Smooth muscle cell (in vitro differentiated cells): ENCODE measurements at regions not wholly inside any gene's neighbourhood (a gene's known extent, or its start where the extent isn't known, plus 50 kb on each side); places are given as distances from the start of the nearest gene placed in this dataset.

ENCODE experiments used
- DNase-seq: peaks from one replicate; lab custom pipeline; 2025; ENCODE audit not compliant: unreplicated experiment; lab: John Stamatoyannopoulos, UW
- H2AFZ ChIP-seq: fragments of 200-600 bp; sonication (generic); 2 replicates; pipeline ENCODE4 v1.6.0; 2016; ENCODE audit warnings: antibody characterized with exemption, low read depth, mild to moderate bottlenecking
- H3F3A ChIP-seq: fragments of 200-600 bp; sonication (generic); 2 replicates; pipeline ENCODE4 v1.6.0; 2017; ENCODE audit warnings: antibody characterized with exemption, low read depth
- H3K27ac ChIP-seq: fragments of 200-600 bp; sonication (generic); 2 replicates; pipeline ENCODE4 v1.5.1; 2016; ENCODE audit warnings: low read depth, mild to moderate bottlenecking
- H3K27me3 ChIP-seq: fragments of 200-600 bp; sonication (generic); 2 replicates; pipeline ENCODE4 v1.6.1; 2016; ENCODE audit warnings: low read depth, mild to moderate bottlenecking
- H3K36me3 ChIP-seq: fragments of 200-600 bp; sonication (generic); 2 replicates; pipeline ENCODE4 v1.5.1; 2016; ENCODE audit warnings: low read depth
- H3K4me1 ChIP-seq: fragments of 200-600 bp; sonication (generic); 2 replicates; pipeline ENCODE4 v1.5.1; 2016; ENCODE audit warnings: low read depth
- H3K4me2 ChIP-seq: fragments of 200-600 bp; sonication (generic); 2 replicates; pipeline ENCODE4 v1.6.0; 2016; ENCODE audit warnings: mild to moderate bottlenecking
- H3K4me3 ChIP-seq: fragments of 200-600 bp; sonication (generic); 2 replicates; pipeline ENCODE4 v1.5.1; 2016; ENCODE audit warnings: mild to moderate bottlenecking
- H3K79me2 ChIP-seq: fragments of 200-600 bp; sonication (generic); 2 replicates; pipeline ENCODE4 v1.6.0; 2016; ENCODE audit warnings: low read depth, mild to moderate bottlenecking
- H3K9ac ChIP-seq: fragments of 200-600 bp; sonication (generic); 2 replicates; pipeline ENCODE4 v1.6.0; 2016; ENCODE audit warnings: low read depth
- H3K9me3 ChIP-seq: fragments of 200-600 bp; sonication (generic); replicated peaks from 2 replicates; pipeline ENCODE4 v1.5.1; 2016; ENCODE audit warnings: low read depth
- H4K20me1 ChIP-seq: fragments of 200-600 bp; sonication (generic); 2 replicates; pipeline ENCODE4 v1.6.0; 2016; ENCODE audit warnings: low read depth
- CTCF ChIP-seq: fragments of 200-600 bp; sonication (generic); IDR thresholded peaks from 2 replicates; pipeline ENCODE4 v1.5.1; 2017; ENCODE audit warnings: borderline replicate concordance, mild to moderate bottlenecking, antibody characterized with exemption; ENCODE audit not compliant: insufficient read depth, poor library complexity, severe bottlenecking
- WGBS: methylation state at CpG from one replicate; pipeline ENCODE4 v1.1.7; 2016; ENCODE audit warnings: low lambda C conversion rate; 5-methylcytosine and 5-hydroxymethylcytosine counted together

GRCh38 chr1:5329068-5329739 is 663.0 kb downstream of the NPHP4 start:
- no peak for TF ChIP-seq CTCF

GRCh38 chr1:5324883-5325282 is 667.3 kb downstream of the NPHP4 start:
- Histone ChIP-seq H2AFZ (no peak overlapping the region), H3K36me3 (no peaks in the 10 kb centered on the region), H3K27ac (no peak overlapping the region), H3K27me3 (no peaks in the 10 kb centered on the region), H3K9ac (no peak overlapping the region), H4K20me1 (no peaks in the 10 kb centered on the region), H3K4me2 (no peak overlapping the region), H3K4me3 (no peak overlapping the region), H3K4me1 (no peaks in the 10 kb centered on the region), H3F3A (no peaks in the 10 kb centered on the region), H3K79me2 (no peaks in the 10 kb centered on the region), H3K9me3 (no peaks in the 10 kb centered on the region)
- no peak for TF ChIP-seq CTCF
- WGBS, result 79% methylated on average over 2 of the region's 2 CpGs
- no peak for DNase-seq

More at GRCh38 chr1:5329068-5329739, 663.0 kb downstream of the NPHP4 start:
- no peaks in the 10 kb centered on the region for H3K79me2 ChIP-seq
- no peak for DNase-seq
- no peak overlapping the region for H3K4me2 ChIP-seq
- H3K27ac ChIP-seq, result no peak overlapping the region
- H3K36me3 ChIP-seq, result no peaks in the 10 kb centered on the region
- H3K9ac ChIP-seq, result no peak overlapping the region
- 76% methylated on average over 6 of the region's 6 CpGs for WGBS
- no peaks in the 10 kb centered on the region for H4K20me1 ChIP-seq
- no peaks in the 10 kb centered on the region for H3K4me1 ChIP-seq
- no peak overlapping the region for H2AFZ ChIP-seq
- H3K9me3 ChIP-seq, result no peaks in the 10 kb centered on the region
- H3K27me3 ChIP-seq, result no peaks in the 10 kb centered on the region
- H3F3A ChIP-seq, result no peaks in the 10 kb centered on the region
- H3K4me3 ChIP-seq, result no peak overlapping the region

GRCh38 chr1:5318143-5318816 is 663.9 kb downstream of the AJAP1 start:
- Histone ChIP-seq H3K9me3 (no peaks in the 10 kb centered on the region), H3K9ac (no peak overlapping the region), H2AFZ (no peak overlapping the region), H3F3A (no peaks in the 10 kb centered on the region), H3K79me2 (no peaks in the 10 kb centered on the region), H3K4me1 (no peaks in the 10 kb centered on the region), H3K36me3 (no peaks in the 10 kb centered on the region), H4K20me1 (no peaks in the 10 kb centered on the region), H3K27me3 (no peaks in the 10 kb centered on the region), H3K4me2 (no peak overlapping the region), H3K4me3 (no peak overlapping the region), H3K27ac (no peak overlapping the region)
- WGBS, result 86% methylated on average over 15 of the region's 15 CpGs
- TF ChIP-seq CTCF, result no peak
- no peak for DNase-seq
